HUES6 (cell line): ENCODE measurements at regions not wholly inside any gene's neighbourhood (a gene's known extent, or its start where the extent isn't known, plus 50 kb on each side); places are given as distances from the start of the nearest gene placed in this dataset.

Source experiments
- H3K27ac ChIP-seq: 2 replicates; pipeline ENCODE4 v1.7.0; 2013; ENCODE audit warnings: low read depth, mild to moderate bottlenecking, low read length, inconsistent platforms
- H3K27me3 ChIP-seq: 2 replicates; pipeline ENCODE4 v1.6.1; 2013; ENCODE audit warnings: low read length; ENCODE audit not compliant: control insufficient read depth, insufficient read depth
- H3K36me3 ChIP-seq: 2 replicates; pipeline ENCODE4 v1.6.1; 2013; ENCODE audit warnings: low read length; ENCODE audit not compliant: control insufficient read depth, insufficient read depth
- H3K4me1 ChIP-seq: 2 replicates; pipeline ENCODE4 v1.6.1; 2013; ENCODE audit warnings: low read length; ENCODE audit not compliant: control insufficient read depth, insufficient read depth
- H3K4me3 ChIP-seq: 2 replicates; pipeline ENCODE4 v1.5.1; 2013; ENCODE audit warnings: low read depth, low read length
- H3K9ac ChIP-seq: one replicate; pipeline ENCODE4 v1.6.1; 2013; ENCODE audit warnings: mild to moderate bottlenecking, low read length
- H3K9me3 ChIP-seq: 2 replicates; pipeline ENCODE4 v1.6.1; 2013; ENCODE audit warnings: low read depth, low read length; ENCODE audit not compliant: control insufficient read depth, insufficient read depth

DNA sequence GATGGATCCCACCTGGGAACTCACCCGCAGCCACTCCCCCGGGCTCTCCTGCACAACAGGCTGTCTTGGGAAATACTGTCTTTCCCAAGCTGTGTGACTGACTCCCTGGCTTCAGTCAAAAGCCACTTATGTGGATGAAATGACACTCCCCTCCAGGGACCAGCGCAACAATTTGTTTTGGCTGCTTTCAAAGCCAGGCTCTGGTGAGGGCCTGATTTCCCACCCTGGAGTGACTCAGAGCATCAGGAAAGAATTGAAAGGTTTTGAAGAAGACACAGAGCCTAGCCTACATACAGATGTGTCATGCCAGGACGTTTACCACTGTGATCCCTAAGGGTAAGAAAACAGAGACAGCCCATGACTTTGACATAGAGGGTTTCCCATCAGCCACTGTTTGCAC is 550.5 kb downstream of the MIAT start:
- Histone ChIP-seq H3K27ac (no peak overlapping the region), H3K4me3 (no peak overlapping the region), H3K27me3 (no peaks in the 10 kb centered on the region), H3K9ac (no peak overlapping the region), H3K4me1 (peaks cover 7% of the 10 kb centered on the region), H3K36me3 (no peaks in the 10 kb centered on the region), H3K9me3 (no peaks in the 10 kb centered on the region)

DNA sequence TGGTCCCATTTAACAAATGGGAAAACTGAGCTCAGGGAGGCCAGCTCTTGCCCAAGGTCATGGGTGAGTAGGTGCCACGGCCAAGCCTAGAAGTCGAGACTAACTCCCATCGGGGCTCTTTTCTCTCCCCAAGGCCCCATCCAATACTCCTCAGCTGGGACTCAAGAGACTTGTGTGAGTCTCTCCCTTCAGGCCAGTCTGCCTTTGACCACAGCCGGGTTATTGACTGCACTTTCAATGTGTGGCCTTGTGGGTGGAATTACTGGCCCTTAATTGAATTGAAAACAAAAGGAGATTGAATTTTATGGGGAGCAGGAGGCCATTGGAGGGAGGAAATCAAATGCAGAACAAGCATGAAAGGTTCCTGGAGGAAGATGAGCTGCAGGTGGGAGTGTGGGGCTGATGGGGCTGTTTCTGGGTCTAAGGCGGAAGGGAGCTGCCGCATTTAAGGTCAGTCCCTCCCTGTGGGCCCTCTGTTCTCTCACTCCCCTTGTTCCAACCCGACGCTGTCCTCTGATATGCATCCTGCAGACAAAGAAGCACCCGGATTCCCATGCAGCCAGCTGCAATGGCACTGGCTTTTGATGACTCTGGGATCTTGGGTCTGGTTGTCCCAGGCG is 552.8 kb downstream of the MIAT start:
- H3K9ac ChIP-seq = no peak overlapping the region
- no peaks in the 10 kb centered on the region; the same call in 1 of the 2 replicates for H3K4me1 ChIP-seq
- H3K27ac ChIP-seq = no peak overlapping the region
- H3K9me3 ChIP-seq = no peaks in the 10 kb centered on the region
- no peak overlapping the region for H3K4me3 ChIP-seq
- no peaks in the 10 kb centered on the region for H3K36me3 ChIP-seq
- no peaks in the 10 kb centered on the region for H3K27me3 ChIP-seq

- no peaks in the 10 kb centered on the region for H3K9me3 ChIP-seq
- no peaks in the 10 kb centered on the region for H3K36me3 ChIP-seq
- no peaks in the 10 kb centered on the region; the same call in 1 of the 2 replicates for H3K4me1 ChIP-seq
- no peaks in the 10 kb centered on the region for H3K27me3 ChIP-seq
- H3K4me3 ChIP-seq = no peak overlapping the region
- H3K27ac ChIP-seq = no peak overlapping the region
- no peak overlapping the region for H3K9ac ChIP-seq
Observed at GRCh38 chr22:27212102-27212501, 554.7 kb downstream of the MIAT start.

GRCh38 chr22:27212617-27213177 is 555.3 kb downstream of the MIAT start:
- Histone ChIP-seq H3K4me1 (no peaks in the 10 kb centered on the region; the same call in 1 of the 2 replicates), H3K27me3 (no peaks in the 10 kb centered on the region), H3K27ac (no peak overlapping the region), H3K9ac (no peak overlapping the region), H3K9me3 (no peaks in the 10 kb centered on the region), H3K36me3 (no peaks in the 10 kb centered on the region), H3K4me3 (no peak overlapping the region)

GRCh38 chr22:27213294-27213693 is 555.9 kb downstream of the MIAT start:
- Histone ChIP-seq H3K27ac (no peak overlapping the region), H3K4me3 (no peak overlapping the region), H3K4me1 (no peaks in the 10 kb centered on the region; the same call in 1 of the 2 replicates)

DNA sequence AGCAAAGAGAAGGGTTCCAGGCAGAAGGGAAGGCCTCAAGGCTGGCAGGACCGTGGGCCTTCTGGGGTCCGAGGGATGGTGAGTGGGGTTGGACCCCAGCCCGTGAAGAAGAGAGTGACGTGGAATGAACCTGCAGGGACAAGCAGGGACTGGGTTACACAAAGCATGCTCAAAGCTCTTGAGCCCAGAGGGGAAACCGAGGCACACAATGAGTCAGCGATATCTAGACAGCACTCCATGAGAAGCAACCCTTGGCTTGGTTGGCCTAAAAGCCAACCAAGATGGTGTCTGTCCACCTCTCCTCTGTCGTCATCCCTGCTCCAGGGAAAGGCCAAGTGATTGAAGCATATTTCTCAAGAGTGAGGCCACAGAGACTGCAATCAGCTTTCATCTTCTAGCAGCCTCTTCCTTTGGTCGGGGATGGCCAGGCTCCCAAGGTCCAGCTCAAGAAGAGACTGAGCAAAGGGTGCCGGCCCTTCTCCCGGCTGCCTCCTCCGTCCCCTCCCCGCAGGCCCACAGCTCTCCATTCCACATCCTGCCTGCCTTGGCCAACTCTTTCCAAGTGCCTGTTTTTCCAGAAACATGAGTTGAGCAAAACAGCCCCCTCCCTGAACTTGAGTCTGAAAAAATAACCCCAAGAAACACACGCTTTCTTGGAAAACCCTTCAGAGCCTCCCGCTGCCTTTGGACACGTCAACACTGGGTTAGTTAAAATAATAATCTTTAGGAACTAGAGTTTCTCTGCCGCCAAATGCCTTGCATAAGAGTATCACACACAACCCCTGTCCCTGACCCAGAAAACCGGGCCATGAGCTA is 556.6 kb downstream of the MIAT start:
- H3K27ac ChIP-seq = no peak overlapping the region
- H3K27me3 ChIP-seq = no peaks in the 10 kb centered on the region
- no peaks in the 10 kb centered on the region for H3K36me3 ChIP-seq
- H3K4me3 ChIP-seq = no peak overlapping the region
- no peak overlapping the region for H3K9ac ChIP-seq
- no peaks in the 10 kb centered on the region for H3K9me3 ChIP-seq
- no peaks in the 10 kb centered on the region; the same call in 1 of the 2 replicates for H3K4me1 ChIP-seq

More at GRCh38 chr22:27213294-27213693, 555.9 kb downstream of the MIAT start:
- H3K9ac ChIP-seq = no peak overlapping the region
- no peaks in the 10 kb centered on the region for H3K27me3 ChIP-seq
- no peaks in the 10 kb centered on the region for H3K9me3 ChIP-seq
- no peaks in the 10 kb centered on the region for H3K36me3 ChIP-seq

GRCh38 chr22:27214691-27215090 is 557.3 kb downstream of the MIAT start:
- H3K4me3 ChIP-seq = no peak overlapping the region
- no peaks in the 10 kb centered on the region for H3K9me3 ChIP-seq
- H3K27ac ChIP-seq = no peak overlapping the region
- no peak overlapping the region for H3K9ac ChIP-seq
- H3K4me1 ChIP-seq = no peaks in the 10 kb centered on the region; the same call in 1 of the 2 replicates
- H3K36me3 ChIP-seq = no peaks in the 10 kb centered on the region
- H3K27me3 ChIP-seq = no peaks in the 10 kb centered on the region

GRCh38 chr22:27215871-27216270 is 558.5 kb downstream of the MIAT start:
- no peaks in the 10 kb centered on the region for H3K27me3 ChIP-seq
- H3K9me3 ChIP-seq = no peaks in the 10 kb centered on the region
- H3K4me1 ChIP-seq = no peaks in the 10 kb centered on the region; the same call in 1 of the 2 replicates
- H3K36me3 ChIP-seq = no peaks in the 10 kb centered on the region
- H3K27ac ChIP-seq = no peak overlapping the region
- H3K4me3 ChIP-seq = no peak overlapping the region
- no peak overlapping the region for H3K9ac ChIP-seq

- H3K27ac ChIP-seq = no peak overlapping the region
- H3K9me3 ChIP-seq = no peaks in the 10 kb centered on the region
- H3K36me3 ChIP-seq = no peaks in the 10 kb centered on the region
- H3K4me1 ChIP-seq = no peaks in the 10 kb centered on the region; the same call in 1 of the 2 replicates
- H3K9ac ChIP-seq = no peak overlapping the region
- H3K4me3 ChIP-seq = no peak overlapping the region
- no peaks in the 10 kb centered on the region for H3K27me3 ChIP-seq
Observed at GRCh38 chr22:27216444-27216843, 559.1 kb downstream of the MIAT start.

DNA sequence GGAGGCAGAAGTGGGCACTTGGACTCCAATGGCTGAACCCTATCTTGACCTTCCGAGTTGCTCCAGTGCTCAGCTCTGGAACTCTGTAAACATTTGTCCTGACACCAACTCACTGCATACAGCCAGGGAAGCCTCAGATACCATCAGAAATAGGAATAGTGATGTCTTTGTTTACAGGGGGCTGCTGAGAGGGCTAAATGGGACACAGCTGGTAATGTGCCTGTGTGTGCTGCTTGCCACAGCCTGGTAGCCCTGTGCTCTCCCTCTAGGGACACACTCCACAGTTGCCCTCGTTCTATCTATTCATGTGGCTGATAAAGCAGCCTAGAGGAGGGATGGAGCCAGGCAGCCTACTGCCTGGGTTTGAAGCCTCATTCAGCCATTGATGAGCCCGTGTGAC is 559.8 kb downstream of the MIAT start:
- Histone ChIP-seq H3K4me3 (no peak overlapping the region), H3K9me3 (no peaks in the 10 kb centered on the region), H3K27ac (no peak overlapping the region), H3K36me3 (no peaks in the 10 kb centered on the region), H3K27me3 (no peaks in the 10 kb centered on the region), H3K4me1 (no peaks in the 10 kb centered on the region; the same call in 1 of the 2 replicates), H3K9ac (no peak overlapping the region)
